NCI-H1694 treated with DMSO at 0.1 percent for 48 hours (cell line): ENCODE measurements at regions not wholly inside any gene's neighbourhood (a gene's known extent, or its start where the extent isn't known, plus 50 kb on each side); places are given as distances from the start of the nearest gene placed in this dataset.

Source experiments
- DNase-seq: peaks from one replicate; lab custom pipeline; 2025; lab: John Stamatoyannopoulos, UW

DNA sequence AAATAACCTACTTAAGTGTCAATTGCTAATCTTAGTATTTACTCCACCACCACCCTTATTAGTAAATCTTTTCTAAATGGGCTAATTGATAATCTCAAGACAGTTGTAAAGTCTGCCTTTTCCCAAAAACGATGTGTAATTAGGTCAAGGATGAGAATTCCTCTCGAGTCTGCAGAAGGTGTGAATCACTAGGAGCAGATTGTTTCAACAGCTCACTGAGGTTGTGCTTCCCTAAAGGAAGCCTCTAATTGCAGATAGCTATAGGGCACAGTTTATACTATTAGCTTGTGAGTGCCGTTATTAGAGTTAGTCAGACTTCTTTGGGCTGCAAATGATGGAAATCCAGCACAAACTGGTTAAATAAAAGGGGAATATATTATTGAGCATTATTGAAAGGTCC is 84.9 kb downstream of the C11orf91 start:
- DNase-seq: no peak

DNA sequence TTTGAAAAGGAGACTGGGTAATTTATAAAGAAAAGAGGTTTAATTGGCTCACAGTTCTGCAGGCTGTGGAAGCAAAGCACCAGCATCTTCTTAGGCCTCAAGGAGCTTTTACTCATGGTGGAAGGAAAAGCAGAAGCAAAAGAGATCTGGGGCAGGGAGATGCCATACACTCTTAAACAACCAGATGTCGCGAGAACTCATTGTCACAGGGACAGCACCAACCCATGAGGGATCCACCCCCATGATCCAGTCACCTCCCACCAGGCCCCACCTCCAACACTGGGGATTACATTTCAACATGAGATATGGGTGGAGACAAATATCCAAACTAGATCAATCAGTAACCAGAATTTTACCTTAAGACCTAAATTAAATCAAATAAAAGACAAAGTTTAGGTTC is 87.2 kb downstream of the C11orf91 start:
- no peak for DNase-seq

DNA sequence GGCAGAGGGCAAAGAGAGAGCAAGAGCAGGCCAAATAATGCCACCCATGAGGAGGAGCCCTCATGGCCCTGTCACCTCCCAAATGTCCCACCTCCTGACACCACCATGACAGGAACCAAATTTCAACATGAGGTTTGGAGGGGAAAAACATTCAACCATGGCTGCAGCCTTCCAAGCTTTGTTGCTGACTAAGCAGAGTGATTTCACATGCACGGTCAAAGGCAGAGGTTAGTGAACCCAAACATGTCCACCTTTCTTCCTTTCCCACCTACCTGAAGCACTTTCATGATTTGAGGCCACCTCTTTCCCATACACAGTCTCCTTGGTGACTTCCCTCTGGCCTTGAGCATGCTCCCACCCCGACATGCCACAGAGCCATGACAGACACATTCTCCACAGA is 89.7 kb downstream of the C11orf91 start:
- DNase-seq: no peak

DNA sequence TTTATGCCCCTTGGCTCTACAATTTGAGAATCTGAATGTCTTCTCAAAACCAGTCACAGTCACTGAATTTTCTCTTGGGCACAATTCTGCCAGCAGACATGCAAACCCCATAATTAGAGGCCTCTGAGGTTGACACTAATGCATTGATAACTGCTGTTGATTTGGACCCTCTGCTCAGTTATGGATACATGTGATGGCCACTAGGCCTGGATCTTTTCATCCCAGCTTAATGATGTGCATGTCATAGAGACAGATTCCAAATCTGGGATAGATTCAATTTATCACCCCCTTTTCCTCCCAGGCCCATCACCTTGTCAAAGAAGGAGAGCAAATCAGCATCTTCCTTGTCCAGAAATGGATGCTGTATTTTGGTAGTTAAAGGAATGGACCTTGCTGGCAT is 92.2 kb downstream of the C11orf91 start:
- no peak for DNase-seq

DNA sequence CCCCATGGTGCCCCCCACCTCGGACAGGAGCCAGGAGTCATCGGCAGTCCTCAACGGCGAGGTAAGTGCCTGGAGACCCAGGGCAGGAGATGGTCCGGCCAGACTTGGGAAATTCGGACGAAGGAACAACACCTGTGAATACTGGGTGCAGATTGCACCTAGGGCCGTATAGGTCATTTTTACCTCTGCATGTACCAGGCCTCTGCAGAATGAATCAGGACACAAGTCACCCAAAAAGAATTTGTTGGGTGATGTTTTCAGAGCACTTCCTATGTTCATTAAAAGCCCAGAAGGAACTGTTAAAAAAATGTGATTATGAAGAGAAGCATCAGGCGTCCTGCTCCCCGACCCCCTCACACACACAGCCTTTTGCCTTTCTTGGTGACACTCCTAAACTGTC is 93.9 kb downstream of the C11orf91 start:
- no peak for DNase-seq

DNA sequence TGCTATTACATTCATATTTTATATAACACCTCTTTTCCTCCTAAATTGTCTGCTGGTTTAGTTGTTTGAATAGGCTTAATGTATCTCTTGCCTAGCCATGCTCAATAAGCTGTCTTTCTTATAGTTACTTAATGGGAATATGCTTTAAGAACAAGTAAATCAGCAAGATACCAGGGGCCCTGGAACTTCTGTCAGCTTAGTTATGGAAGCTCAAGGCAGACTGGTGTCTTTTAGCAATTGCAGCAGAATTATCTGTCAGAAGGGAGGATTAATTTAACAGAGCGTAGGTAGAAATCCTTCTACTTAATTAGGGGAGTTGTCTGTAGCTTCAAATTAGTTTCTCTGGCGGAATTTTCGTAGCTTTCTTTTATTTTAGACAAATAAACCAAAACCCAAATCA is 94.9 kb downstream of the C11orf91 start:
- DNase-seq: no peak

DNA sequence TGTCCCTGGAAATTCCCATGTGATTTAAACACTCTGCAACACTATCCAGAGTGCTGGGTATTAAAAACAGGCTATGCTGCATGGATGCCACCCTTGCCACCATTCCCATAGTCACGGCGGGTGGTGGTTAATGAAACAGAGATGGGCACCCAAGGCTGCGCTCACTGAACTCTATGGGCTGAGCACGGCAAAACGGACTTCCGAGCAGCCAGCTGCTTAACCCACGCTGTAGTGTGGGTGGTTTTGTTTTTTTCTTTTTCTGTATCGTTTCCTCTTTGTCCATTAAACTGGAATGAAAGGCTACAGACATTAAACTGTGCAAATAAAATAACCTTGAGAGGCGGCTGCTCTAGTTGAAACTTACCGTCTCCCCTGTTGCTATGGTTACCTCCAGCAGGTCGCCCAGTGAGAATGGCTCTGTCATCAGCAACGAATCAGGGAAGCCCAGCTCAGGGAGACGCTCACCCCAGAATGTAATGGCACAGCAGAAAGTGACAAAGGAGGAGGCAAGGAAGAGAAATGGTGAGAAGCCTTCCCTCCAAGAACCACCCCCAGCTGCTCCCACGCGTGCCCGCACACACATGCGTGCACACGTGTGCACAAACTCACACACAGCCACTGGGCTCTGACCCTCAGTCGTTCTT is 102.1 kb downstream of the C11orf91 start:
- DNase-seq: no peak

DNA sequence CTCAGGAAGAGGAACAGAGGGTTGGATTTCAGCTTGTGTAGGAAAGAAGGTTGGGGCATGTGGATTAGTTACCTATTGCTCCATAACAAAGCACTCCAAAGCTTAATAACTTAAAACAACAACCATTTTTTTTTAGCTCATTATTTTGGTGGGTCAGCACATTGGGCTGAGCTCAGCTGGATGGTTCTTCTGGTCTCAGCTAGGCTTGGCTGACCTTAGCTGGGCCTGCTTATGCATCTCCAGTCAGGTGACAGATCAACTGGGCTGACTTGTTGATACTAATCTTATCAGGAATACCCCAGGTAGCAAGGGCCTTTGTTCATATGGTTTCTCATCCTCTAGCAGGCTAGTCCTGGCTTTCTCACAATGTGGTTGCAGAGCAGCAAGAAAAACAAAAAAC is 106.4 kb downstream of the C11orf91 start:
- DNase-seq: no peak

DNA sequence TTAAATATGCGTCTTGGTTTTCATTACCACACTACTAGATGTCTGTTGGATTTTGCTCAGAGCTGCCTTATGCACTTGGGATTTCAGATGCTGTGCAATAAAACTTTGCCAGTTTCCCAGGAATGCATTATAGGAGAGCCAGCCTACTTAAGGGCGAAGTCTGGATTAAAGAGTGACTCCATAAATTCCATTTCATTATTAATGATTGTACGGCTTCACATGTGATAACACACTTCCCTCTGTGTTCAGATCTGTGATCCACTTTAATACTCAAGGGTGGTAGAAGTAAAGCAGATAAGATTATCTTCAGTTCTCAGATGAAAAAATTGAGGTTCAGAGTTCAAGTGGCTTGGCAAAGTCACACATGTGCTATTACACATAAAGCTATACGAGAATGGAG is 110.2 kb downstream of the C11orf91 start:
- no peak for DNase-seq

DNA sequence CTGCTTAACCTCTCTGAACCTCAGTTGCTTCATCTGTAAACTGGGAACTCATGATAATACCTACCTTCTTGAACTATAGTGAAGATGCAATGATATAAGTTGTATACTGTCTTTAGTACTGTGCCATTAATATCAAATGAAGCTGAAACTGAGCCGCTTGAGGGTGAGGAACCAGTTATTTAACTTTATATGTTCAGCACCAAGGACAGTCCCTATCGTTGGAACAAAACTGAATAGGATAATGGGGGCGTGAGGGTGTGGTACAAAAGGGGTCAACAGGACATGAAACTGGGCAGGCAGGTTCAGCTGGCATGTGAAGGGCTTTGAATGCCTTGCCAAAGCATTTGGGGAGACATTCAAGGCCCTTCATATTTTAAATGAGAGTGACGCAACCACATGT is 112.6 kb downstream of the C11orf91 start:
- DNase-seq: no peak

DNA sequence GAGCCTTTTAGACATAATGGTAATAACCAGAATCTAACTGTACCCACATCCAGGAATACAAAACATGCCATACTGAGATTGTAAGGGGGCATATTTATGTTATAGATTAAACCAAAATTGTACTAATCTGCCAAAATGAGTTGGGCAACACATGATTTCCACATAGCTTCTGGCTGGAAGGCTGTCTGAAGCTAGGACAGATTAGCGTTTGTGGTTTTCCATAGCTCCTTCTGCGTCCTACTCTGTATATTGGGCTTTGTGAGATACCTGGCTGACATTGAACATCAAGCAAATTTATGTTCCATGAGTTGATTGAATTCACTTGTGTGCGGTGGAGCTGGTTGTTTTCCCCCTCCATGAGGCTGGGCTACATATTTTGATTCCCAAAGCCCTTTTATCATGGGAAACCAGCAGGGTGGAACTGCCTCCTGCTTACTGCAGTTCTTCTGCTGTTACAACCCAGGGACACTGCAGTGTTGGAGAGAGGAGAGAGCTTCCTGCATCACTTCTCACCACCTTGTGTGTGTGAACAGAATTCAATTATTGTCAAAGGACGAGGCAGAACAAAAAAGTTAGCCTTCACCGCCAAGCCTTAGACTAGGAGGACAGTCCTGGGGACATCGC is 114.9 kb downstream of the C11orf91 start:
- DNase-seq: no peak

DNA sequence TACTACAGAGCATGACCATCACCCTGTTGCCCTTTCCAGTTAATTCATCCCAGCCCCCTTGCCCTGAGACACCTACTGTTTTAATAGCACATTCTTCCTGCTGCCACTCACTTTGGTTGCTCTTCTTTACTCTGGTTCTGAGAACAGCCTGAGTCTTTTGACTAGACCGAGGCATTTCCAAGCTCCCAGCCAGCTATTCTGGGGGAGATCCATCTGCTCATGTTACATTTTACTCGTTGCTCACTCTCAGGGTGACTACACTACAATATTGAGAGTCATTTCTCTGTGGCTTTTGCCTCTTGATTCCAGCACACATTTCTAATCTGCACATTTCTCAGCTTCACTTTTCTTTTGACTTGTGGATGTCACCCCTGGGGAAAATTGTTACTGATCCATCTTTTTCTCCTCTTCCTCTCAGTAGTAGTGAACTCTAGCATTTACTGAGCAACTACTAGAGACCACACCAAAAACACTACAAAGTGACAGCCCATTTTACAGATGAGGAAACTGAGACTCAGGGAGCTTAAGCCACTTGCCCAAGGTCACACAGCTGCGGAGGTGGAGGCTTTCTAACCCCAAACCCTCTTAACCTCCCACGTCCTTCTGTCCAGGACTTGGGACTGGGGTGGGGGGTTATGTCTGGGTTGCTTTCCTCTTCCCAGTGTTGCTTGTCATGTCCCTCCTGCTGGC is 117.8 kb downstream of the C11orf91 start:
- no peak for DNase-seq

DNA sequence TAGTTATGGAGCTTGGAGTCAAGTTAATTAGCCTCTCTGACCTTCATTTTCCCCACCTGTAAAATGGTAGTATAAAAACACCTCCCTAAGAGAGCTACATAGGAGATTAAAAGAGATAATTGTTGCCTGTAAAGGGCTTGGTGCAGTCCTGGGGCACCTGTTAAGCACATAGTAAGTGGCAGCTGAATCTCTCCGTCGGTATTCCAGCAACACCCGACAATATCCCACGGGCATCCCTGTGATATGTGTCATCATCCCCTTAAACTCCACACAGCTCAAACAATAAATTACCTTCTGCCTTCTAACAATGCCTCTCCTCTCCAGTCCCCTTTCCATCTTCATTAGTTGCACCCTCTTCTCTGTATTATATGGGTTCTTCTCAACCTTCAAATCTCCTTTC is 121.5 kb downstream of the C11orf91 start:
- no peak for DNase-seq

DNA sequence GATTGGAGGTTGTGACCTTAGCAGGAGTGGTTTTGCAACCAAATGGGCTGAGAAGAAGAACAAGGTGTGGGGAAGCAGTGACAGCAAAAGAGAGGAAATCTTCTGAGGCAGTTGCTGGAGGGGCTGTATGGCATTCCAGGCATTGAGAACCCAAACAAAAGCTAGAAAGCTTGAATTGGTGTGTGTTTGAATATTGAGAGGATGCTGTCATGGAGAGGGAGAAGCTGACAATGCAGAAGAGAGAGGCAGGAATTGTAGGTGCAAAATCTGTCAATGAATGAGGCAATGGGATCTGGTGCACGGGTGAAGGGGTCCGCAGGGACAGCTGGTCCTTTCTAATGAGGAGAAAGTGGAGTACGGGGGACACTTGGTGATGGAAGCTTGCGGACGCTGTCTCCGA is 123.4 kb downstream of the C11orf91 start:
- no peak for DNase-seq

DNA sequence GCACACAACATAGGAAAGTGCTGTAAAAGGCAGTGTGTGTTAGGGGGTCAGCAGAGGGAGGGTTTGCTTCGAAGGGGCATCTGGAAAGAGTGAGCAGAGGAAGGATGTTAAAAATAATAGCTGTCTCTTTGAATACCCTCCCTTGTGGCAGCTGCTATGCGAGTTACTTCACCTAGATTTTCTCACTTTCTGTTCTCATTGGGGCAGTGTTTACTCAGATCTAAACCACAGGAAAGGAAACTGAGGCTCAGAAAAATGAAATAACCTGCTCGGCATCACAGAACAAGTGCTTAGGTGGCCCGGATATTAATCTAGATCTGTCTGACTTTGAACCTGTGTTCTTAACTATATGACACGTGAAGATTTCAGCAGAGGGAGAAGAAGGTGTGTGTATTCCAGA is 125.3 kb downstream of the C11orf91 start:
- no peak for DNase-seq

DNA sequence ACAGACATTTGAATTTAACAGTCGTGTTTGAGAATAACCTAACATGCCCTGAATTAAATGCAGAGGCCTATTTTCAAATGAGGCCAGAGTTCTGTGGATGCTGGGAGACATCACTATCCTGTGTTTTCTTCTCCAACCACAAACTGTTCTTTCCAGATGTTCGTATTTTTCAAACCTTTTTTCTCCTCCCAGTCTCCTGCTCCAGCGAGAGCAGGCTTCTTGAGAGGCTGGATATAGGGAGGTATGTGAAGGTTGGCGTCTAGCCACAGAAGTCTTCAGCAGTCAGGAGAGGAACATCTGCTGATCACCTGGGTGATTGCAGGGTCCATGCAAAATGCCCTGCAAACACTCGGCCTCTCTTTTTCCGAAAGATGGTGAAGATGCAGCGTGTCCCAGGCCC is 126.3 kb downstream of the C11orf91 start:
- no peak for DNase-seq

DNA sequence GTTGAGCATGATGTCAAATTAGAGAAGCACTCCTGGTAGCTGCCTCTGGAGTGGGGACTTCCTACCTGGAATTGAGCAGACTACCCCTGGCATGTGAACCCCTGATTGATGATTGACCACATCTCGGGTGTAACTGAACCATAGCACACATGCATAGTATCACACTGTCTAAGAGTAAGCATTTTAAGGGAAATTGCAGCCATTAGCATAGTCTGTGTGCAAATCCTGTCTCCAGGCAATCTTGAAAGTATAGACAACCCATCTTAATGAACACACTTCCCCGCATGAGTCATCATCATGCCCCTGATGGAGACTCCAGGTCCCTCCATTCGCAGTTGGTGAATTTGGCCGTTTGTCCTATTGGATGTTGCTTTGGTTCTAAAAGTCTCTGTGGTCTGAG is 131.3 kb downstream of the C11orf91 start:
- no peak for DNase-seq

DNA sequence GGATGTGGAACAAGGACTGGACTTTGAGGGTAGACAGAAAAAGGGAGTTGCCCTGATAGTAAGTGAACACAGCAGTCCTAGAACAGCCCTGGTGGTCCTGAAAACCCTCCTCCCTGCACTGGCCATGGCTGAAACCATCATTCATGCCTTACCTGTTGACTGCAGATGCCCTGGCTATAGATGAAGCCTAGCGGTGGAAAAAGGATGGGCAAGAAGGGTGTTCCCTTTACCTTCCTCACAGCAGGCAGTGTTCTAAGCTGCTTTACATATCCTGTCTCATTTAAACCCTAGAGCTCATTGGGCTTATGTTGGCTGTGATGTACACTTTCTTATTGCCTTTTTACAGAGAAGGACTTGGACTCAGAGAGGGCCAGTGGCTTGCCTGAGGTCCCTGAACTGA is 133.6 kb downstream of the C11orf91 start:
- no peak for DNase-seq

DNA sequence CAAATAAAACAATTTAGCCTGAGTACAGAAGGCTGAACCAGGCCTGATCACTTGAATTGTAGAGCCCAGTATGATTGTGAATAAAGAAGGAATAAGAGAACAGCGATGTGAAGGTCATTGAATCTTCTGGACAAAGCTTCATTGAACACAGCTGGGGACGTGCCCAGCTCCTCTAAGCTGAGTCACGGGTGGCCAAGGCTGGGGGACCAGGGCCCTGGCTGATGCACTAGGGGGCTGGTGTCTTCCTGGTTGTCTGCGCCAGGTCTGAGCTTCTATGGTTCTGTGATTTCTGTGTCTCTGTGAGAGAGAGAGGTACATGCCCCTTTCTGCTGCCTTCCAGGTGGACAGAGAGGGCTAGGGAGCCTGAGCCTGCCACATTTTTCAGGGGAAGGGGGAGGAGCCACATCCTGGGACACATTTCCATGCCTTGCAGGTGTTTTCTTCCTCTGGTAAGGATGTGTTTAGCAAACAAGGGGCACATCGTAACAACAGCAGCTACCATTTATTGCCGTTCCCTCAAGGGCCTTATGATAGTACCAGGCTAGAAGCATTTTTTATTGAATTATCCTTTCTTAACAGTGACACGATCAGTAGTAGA is 135.7 kb downstream of the C11orf91 start:
- no peak for DNase-seq

DNA sequence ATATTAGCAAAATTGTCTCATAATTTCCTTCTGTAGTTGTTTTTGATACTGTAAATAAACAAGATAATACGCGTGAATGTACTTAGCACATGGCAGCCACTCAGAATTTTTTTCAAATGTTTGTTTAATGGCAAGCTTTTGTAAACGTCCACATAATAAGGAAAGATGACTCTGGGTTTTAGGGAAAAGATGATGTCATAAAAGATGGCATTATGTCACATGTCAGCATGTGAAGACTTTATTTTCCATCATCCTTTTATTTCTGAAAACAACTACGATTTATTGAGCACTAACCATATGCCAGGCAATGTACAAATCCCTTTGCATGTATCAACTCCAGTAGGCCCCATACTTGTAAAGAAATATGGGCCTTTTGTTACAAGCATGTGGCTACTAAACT is 139.9 kb downstream of the C11orf91 start:
- no peak for DNase-seq

DNA sequence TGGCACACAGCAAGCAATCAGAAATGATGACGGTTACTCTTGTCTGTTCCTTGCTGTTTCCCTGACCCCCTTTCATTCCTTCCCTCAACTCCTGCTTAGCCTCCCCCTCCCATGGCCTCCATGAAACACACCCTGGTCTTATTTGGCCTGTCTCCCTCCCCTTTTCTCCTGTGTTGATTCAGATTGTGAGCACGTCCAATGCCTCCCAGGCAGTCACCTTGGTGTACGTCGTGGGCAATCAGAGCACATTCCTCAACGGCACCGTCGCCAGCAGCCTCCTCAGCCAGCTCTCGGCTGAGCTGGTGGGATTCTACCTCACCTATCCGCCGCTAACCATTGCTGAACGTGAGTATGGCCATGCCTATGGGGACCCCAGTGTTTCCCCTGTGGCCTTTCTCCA is 141.1 kb downstream of the C11orf91 start:
- DNase-seq: no peak

DNA sequence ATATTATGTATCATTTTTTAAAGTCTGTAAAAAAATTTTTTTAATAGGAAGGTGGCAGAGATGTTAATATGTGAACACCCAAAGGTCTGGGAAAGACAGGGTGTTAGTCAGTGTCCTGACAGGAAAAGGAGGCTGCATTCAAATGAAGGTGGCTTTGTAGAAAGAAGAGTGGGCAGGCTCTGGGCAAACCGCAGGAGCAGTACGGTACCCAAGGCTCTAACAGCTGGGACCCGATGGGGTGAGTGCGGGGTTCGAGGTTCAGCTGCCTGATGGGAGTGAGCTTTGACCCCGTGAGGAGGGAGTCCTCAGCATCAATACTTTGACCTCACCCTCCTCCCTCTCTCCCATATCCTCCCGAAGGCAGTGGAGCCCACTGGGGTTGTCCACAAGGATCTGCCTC is 142.5 kb downstream of the C11orf91 start:
- no peak for DNase-seq

DNA sequence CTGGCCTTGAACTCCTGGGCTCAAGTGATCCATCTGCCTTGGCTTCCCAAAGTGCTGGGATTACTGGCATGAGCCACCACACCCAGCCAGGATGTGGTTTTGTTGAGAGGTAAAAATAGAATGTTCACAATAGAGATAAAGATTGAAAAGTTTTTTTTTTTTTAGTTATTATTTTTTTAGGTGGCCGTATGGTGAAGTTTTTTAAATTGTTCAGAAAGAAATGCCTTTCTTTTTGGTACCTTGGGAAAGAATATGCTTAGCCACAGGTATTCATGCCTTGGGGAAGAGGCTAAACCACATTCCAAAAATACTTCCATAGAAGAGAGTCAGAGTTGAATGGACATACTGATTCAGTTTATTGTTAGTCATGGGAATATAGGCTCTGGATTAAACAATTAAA is 143.4 kb downstream of the C11orf91 start:
- no peak for DNase-seq
